NAMALWA (cell line): ENCODE measurements at regions not wholly inside any gene's neighbourhood (a gene's known extent, or its start where the extent isn't known, plus 50 kb on each side); places are given as distances from the start of the nearest gene placed in this dataset.

ENCODE experiments used
- DNase-seq: peaks from one replicate; pipeline ENCODE4 v3.0.0-alpha.2; 2015; ENCODE audit warnings: low spot score

DNA sequence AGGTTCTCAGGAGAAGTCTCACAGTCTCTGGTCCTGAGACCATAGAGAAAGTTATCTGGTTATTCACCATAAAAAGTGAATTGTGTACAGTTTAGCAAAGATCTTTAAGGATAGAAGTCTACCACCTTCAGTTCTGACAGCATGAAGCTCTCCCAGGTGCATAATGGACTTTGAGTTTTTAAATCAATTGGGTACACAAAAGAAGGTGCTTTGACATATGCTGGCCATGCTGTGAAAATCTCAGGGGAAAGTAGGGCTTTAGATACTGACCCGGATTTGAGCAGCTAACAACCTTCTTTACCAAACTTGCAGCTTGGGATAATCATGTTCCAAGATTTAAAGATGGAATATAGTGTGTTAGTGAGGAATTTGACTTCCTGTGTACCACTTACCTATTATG is 264.2 kb downstream of the ZSWIM6 start:
- DNase-seq, result no peak

- DNase-seq, result no peak
Measured at GRCh38 chr5:61597684-61598083, 265.6 kb downstream of the ZSWIM6 start.

DNA sequence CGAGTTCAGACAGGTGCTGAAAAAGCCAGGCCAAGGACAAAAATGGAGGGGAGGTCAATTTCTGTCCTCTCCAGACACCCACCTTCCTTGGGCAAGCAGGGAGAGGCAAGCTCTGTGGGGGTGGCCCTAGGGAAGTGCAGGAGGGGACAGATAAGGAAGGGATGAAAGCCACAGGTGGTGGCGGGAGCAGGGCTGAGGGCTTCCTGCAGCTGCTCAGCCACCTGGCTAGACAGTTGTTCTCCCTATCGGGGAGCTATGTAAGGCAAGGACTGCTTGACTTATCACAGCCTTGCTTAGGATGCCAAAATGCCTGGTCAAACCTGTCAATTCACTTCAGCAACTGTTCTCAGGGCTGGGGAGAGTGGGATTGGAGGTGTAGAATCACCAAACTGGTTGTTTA is 266.1 kb downstream of the ZSWIM6 start:
- no peak for DNase-seq

DNA sequence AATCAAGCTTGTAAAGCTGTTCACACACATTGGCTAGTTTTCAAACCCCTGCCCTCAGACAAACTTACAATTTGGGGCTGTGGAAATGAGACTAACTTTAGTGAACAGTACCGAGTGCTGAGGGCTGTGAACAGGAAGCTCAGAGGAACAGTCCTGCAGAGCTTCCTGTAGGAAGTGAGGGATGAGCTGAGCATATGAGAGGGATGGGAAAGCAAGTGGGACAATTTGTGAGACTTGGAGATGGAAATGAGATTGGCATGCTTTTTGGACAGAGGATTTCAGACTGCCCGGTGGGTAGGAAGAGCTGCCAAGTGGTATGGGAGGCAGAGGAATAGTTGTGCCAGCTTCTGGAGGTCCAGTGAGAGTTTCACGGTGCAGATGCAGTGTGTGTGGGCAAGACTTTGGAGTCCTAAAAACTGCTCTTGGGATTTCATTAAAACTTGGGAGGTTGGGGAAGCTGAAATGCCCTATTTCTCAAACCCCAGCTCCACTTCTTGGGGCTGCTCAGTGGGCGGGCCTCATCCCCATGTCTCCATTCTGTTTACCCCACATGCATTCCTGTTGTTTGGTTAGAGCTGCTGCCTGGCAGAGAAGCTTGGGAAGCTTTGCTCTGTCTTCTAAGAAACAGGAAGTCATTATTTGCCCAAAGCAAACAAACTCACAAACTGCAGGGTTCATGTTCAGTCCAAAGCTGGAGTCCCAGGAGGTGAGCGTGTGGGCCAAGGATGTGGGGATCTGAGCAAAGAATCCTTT is 267.5 kb downstream of the ZSWIM6 start:
- DNase-seq, result no peak

- DNase-seq, result no peak
Measured at GRCh38 chr5:61600123-61600444, 268.0 kb downstream of the ZSWIM6 start.

DNA sequence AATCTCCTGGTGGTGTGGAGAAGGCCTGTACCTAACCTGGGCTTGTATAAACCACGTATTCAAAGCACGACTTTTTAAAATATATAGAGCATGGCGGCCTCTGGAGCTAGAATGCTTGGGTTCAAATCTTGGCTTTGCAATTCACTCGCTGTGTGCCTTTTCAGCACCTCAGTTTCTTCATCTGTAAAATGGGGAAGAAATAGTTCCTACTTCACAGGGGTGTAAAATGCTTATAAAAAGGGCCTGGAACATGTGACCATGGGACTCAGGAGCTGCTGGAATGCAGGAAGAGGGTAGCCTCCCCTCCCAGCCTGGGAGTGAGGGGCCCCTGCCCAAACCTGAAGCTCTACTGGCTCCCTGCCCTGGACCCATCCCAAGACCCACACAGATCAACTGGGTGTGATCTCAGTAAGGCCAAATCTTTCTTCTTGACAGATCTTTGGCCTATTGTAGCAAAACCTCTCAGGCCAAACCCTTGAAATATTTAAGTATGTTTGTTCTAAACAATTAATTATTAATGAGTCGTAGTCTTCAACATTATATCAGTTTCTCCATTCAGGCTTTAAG is 269.0 kb downstream of the ZSWIM6 start:
- DNase-seq, result no peak

DNA sequence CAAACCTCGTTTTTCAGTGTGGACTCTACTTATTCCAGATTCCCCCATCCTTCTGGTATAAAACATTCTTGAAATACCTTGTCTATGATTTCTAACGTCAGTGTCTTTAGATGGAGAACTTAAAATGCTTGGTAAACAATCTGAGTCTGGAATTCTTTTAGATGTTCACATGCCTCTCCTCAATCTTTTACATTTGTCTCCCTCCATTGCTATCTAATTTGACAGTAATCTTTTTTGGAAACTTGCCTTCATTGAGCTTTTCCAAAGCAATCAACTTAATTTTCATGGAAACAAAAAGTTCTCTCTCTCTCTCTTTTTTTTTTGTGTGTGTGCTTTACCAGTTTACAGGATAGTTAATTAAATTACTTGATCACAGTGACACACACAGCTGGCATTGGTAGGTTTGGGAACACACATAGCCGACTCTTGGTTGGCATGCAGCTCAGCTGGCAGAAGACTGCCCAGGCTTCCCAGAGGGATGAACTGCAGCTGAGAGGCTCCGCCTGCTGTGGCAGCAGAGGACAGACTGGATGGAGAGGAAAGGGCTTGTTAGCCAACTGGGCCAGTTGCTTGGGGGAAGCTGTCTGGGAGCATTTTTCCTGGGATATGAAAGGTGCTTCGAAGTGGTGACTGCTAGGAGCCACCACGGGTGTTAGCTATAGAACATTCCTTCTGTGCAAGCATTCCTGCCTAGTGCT is 271.3 kb downstream of the ZSWIM6 start:
- DNase-seq, result no peak

- no peak for DNase-seq
Measured at GRCh38 chr5:61604076-61605025, 272.3 kb downstream of the ZSWIM6 start.

DNA sequence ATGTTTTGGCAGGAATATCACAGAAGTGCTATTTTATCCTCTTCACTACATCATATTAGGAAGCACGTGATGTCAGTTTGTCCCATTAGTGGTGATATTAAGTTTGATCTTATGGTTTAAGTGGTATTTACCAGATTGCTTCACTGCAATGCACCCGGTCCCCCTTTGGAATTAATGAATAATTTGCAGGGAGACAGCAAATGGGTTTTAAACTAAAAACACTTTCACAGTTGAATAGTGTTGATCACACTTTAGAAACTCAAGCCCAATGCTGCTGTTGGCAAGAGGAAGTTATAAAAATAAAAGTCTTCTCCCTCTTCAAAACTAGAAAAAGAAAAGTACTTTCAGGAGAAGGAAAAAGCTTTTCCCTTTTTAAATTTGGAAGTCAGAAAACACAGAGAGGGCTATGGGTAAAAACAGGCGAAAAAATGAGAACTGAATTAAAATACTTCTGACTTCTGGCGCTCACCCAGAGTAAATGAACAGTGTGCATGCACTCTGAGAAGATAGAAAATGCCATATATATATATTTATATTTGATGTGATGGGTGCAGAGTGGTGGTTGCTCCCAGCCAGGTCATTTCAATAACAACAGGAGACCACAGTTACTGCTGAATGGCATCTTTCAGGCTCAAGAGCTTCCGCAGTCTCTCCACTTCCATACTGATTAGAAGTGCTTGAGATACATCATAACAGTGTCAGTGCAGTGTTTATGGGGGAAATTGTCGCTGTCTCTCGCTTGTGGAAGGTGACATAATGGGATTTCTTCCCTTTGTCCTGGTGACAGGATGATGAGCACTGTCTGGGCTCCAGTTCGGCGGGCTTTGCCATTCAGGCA is 278.0 kb downstream of the ZSWIM6 start:
- no peak for DNase-seq

DNA sequence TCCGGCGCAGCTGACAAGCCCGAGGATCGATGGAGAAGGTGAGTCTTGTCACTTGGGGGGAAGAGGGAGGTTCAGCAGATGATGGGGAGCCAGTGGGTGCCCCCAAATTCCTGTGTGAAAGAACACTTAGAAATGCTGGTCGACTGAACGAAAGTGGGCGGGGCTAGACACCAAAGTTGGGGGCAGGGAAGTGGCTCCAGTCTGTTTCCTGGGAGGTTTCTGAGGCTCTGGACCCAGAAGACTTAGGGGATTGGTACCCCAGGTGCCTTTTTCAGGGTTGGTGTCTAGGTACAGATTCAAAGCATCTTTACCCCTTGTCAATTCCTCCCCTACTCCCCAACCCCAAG is 278.6 kb downstream of the ZSWIM6 start:
- DNase-seq, result no peak

GRCh38 chr5:61612431-61612830 is 280.4 kb downstream of the ZSWIM6 start:
- DNase-seq, result no peak

DNA sequence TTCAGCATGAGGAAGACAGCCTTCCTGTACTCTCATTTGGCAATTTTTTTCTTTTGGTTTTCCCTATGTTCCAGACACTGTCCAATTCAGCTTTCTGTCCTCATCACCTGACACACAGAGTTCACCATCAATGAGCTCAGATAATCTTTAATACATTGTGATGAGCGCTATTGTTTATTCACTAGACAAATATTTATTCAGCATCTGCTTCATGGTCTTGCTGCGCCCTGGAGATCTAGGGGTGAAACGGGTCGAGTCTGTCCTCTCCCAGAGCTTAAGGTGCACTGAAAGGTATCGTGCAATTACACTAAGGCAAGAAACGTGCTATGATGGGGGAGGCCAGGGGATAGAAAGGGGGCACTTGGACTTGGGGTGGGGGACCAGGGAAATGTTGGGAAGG is 281.6 kb downstream of the ZSWIM6 start:
- DNase-seq, result no peak

DNA sequence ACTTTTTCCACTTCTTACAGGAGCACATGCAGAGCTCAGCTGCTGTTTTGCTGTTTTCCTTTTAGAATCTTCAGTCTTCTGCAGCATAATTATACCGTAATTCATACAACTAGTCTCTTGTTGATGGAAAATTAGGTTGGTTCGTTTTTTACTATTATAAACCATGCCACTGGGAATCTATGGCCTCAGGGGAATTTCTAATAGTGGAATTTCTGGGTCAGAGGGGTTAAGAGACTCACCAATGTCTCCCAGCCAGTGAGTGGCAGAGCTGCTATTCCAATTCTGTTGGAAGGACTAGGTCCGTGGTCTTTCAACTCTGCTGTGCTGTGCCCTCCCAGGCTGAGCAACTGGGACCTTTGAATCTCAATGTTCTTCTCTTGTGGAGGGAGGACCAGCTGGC is 282.5 kb downstream of the ZSWIM6 start:
- no peak for DNase-seq

DNA sequence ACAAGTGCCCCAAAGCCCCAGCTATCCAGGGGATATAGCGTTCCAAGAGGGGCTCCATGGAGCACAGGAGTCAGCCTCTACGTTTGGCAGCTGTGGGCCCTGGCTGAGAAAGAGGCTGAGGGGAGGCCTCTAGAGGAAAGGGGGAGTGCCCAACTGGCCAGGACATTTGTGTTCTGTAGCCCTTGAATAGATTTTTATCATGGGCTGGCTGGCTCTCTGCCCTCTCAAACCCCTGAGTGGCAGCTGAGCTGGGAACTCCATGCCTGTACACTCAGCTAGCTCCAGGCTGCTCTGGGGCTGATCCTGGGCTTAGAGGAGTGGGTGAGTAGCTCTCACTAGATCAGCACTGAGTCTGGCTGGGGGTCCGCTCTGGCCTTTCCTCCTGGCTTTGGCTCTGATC is 285.0 kb downstream of the ZSWIM6 start:
- no peak for DNase-seq

DNA sequence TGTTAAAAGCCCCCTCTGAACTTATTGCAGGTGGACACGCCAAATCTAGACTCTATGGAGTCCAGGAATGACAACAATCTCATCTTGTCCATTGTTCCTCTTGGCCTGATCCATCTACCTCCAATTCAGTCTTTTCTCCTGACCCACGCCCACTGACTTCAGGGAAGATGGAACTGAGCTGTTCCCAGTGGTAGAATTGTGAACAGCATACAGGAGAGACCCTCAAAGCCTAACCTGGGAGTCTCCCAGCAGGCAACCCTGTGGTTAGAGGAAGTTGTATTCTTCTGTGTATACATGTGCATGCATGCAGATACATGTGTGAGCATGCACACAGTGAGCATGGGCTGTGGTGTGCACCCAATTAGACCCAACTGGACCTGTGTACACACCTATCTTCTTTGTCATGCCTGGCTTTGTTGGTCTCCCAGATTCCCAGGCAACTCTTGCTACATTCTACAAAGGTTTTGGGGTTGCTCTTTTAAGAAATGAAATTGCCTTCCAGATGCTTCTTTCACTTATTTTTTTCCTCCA is 286.0 kb downstream of the ZSWIM6 start:
- no peak for DNase-seq

DNA sequence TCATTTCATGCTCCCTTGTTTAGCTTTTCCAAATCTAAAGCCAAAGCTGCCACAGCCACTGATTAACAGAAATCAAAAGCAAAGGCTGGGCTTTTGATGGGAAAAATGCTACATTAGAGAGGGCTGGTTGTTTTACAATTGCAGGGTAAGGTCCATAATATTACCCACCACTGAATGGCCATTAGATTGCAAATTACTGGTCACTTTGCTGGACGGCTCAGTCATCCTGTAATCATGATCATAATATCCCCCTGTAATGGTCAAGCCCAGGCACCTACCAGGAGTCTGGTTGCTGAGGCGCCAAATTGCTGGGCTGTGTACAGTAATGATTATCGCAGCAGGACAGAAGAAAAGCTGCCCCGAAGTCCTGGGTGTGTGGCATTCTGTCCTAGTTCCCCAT is 286.5 kb downstream of the ZSWIM6 start:
- no peak for DNase-seq

DNA sequence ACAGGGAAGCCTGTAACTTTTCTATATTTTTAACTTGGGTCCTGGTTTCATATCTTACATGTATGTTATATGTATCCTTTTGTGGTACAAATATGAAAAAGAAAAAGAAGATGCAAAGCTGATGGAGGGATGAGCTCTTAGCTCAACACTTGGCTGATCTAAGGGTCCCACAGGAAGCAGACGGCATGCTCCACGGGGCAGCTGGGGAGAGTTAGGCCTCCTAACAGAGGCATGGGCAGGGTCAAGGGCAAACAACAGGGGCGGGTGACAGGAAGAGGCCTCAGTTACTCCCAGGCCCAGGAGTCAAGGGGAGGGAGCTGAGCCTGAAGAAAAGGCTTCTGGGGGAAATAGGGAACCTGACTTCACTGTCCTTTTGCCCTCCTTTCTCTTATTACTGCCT is 287.2 kb downstream of the ZSWIM6 start:
- no peak for DNase-seq

DNA sequence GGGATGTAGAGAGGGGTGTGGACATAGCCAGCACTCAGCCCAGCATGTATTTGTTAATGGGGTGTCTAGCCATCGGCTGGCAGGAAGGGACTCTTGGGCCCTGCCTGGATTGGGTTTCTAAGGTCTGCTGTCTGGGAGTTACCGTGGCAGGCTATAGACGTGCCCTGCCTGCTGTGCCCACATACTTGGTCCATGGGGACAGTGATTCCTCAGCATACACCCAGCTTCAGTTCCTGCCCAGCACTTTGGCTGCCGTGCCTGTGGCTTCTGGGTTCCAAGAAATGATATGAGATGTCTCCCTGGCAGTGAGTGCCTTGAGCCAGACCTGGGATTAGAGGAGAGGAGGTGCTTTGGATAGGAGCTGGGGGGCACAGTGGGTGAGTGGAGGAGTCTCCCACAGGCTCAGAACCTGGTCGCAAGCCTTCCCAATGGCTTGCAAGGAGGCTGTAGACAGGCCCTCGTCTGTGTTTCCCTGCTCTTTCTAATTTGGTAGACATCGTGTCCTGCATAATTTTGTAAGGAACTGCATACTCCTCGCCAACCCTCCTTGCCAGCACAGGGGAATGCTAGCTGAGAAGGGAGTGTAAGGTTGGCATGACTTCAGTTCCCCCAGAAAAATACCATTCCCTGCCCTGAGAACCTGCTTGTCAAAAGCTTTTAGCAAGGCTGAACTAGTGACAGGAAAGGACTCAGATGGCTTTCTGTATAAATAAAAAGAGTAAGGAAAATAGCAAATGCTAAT is 287.9 kb downstream of the ZSWIM6 start:
- DNase-seq, result no peak

- no peak for DNase-seq
Measured at GRCh38 chr5:61620699-61621182, 288.7 kb downstream of the ZSWIM6 start.

- DNase-seq, result no peak
Measured at GRCh38 chr5:61621202-61621650, 289.2 kb downstream of the ZSWIM6 start.
